HG03159 (cell line): ENCODE measurements at regions not wholly inside any gene's neighbourhood (a gene's known extent, or its start where the extent isn't known, plus 50 kb on each side); places are given as distances from the start of the nearest gene placed in this dataset.
"Not testable (repeated sequence)": the region's sequence is repeated elsewhere in the genome, so short reads cannot be mapped to it uniquely, and the experiment has no call there.

Experiments
- ATAC-seq: cut with Tn5 transposase; IDR thresholded peaks from one replicate; pipeline ENCODE4 v1.9.1; 2021; ENCODE audit warnings: mild to moderate bottlenecking, moderate library complexity; ENCODE audit not compliant: unreplicated experiment

DNA sequence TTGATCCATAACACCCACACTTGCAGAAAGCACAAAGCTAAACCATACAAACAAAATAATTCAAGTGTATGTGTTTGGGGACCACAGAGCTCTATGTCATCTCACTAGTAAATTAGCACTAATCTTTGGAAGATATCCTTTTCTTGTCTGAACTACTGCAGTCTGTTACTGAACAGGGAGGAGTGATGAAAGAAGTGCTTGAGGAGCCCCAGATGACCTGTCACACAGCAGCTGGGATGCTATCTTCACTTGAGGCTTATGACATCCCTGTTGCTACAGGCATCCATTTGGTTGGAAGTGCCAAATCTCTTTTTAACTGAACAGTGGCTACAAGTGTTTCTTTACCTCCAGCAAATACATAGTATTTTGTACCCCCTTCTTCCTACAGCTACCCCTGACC, 386.3 kb upstream of the CHAC2 start:
- ATAC-seq, result no peak

DNA sequence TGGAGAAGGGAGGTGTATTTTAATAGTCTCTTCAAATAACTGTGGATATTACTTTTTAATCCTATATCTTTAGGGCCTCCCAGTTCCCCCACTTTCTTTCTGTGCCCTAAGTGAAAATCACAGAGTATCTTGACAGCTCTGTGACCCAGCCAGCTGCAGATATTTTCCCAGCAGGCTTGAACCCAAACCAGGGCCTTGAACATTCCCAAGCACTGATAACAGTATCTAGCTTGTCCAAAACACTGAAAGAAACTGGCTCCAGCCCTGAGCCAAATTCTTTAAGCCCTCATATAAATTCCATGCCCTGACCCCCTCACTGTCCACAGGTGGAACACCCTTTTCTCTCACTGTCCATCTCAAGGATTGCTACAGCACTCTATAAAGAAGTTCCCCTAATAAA, 388.1 kb upstream of the CHAC2 start:
- no peak for ATAC-seq

DNA sequence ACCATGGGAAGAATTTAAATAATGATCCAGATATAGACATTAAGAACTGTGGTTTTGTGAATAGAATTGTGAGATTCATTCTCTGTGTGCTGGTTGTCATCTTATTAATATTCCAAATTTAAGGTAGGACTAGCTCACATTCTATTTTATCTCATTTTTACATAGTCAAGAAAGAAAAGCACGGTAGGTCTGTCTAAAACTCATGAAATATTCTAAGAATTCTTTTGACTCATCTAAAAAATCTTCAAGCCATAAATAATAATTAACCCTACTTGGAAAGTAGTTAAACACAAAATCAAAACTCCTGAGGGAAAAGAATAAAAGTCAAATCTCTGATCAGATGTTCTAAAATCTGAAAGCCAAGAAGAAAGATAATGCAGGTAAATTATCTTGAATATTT, 388.8 kb upstream of the CHAC2 start:
- no peak for ATAC-seq

DNA sequence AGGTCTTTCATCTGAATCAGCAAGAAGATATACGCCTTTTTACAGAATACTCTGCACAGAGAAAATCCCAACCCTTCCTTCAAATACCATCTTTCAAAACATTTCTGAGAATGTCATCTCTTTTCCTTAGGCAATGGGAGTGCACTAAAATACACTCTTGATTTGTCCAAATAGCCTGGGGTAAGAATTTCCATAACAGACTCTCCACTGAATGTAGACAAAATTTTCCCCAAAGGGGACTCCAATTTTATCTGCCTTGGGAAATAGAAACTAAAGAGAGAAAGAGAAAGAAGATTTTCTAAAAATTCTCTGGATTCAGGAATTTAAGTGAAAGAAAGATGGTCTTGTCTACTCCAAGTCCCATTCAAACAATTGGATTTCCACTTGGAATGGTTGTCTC, 394.5 kb upstream of the CHAC2 start:
- ATAC-seq, result no peak

DNA sequence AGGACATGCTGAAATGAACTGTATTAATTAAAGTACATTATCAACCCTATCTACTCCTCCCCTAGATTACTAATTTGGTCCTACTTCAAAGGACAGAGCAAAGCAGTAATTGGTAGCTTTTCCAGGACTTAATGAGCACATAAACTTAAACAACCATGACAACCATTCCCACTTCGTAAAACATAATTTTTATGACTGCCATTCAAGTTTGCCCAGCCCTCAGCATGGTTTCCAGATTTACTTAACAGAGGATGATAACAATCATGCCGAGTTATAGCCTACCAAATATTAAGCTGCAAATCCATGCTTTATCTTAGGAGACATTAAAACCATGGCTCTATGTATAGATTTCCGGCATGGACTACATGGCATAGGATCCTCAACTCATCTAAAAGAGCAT, 401.1 kb upstream of the CHAC2 start:
- ATAC-seq, result no peak

DNA sequence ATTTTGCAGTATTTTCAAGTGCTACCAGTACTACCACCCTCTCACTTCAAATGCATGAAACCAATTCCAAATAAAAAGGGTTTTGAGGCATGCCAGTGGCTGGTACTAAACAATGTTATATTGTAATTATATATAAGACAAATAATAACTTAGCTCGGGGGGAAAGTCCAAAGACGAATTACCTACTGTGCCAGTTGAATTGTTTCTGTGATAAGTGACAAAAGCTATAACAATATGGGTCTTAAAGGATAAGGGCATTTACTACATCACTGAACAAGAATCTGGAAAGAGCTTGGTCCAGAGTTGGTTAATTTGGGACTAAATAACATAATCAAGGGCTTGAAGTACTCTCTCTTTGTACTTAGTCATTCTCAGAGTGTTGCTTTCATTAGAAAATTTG, 404.7 kb upstream of the CHAC2 start:
- no peak for ATAC-seq

DNA sequence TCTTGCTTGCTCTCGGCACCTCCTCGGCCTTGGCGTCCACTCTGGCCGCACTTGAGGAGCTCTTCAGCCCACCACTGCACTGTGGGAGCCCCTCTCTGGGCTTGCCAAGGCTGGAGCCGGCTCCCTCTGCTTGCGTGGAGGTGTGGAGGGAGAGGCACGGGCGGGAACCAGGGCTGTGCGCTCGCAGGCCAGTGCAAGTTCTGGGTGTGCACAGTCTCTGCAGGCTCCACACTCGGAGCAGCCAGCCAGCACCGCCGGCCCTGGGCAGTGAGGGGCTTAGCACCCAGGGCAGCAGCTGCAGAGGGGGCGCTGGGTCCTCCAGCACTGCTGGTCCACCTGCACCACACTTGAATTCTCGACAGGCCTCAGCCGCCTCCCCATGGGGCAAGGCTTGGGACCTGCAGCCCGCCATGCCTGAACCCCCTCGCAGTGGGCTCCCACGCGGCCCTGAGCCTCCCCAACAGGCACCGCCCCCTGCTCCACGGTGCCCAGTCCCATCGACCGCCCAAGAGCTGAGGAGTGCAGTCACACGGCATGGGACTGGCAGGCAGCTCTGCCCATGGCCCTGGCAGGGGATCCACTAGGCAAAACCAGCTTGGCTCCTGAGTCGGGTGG, 411.2 kb upstream of the CHAC2 start:
- ATAC-seq, result no peak

DNA sequence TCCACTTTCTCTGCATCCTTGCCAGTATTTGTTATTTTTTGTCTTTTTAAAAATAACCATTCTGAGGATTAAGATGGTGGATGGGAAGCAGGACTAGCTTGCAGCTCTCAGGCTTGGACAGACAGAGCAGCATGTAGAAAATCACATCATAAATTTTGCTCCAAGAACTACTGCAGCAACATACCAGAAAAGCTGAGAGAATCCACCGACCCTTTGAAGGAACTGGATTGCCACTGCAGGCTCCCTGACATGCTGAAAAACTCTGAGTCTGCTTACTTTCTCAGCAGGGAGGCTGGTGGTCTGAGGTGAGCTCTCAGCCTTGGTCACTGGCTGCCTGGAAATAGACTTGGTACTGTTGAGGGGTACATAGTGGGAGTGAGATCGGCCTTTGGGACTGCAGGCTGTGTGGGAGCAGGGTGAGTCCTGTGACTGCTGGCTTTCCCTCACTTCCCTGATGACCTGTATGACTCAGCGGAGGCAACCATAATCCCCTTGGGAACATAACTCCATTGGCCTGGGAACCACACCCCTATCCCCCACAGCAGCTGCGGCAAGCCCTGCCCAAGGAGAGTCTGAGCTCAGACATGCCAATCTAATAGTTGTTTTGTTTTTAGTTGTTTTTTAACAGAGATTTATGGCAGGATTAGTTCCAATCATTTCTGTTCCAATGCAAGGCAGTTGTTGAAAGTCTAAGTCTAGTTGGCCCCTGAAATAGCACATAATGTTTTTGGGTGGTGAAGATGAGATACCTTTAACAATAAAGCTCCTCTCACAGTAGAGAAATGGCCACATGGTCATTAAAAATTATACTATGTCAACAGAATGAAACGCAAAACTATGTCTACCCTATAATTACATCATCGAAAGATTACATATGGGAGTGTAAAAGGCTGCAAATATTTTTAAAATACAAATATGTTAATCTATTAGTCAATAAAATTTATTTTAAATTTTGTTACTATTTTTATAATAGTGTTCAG, 414.2 kb upstream of the CHAC2 start:
- ATAC-seq, result no peak

DNA sequence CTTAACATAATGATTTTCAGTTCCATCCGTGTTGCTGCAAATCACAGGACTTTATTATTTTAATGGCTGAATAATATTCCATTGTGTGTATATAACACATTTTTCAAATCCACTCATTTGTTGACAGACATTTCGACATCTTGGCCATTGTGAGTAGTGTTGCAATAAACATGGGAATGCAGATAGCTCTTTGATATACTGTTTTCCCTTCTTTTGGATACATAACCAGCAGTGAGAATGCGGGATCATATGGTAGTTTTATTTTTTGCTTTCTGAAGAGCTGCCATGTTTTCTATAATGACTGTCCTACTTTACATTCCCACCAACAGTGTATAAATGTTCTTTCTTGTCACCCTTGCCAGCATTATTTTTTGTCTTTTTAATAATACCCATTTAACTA, 420.3 kb upstream of the CHAC2 start:
- ATAC-seq, result no peak

DNA sequence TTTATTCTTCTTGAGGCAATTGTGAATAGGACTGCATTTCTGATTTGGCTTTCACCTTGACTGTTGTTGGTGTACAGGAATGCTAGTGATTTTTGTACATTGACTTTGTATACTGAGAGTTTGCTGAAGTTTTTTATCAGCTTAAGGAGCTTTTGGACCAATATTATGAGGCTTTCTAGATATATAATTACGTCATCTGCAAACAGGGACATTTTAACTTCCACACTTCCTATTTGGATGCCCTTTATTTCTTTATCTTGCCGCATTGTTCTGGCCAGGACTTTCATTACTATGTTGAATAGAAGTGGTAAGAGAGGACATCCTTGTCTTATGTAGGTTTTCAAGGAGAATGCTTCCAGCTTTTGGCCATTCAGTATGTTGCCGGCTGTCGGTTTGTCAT, 425.4 kb upstream of the CHAC2 start:
- ATAC-seq, result no peak

DNA sequence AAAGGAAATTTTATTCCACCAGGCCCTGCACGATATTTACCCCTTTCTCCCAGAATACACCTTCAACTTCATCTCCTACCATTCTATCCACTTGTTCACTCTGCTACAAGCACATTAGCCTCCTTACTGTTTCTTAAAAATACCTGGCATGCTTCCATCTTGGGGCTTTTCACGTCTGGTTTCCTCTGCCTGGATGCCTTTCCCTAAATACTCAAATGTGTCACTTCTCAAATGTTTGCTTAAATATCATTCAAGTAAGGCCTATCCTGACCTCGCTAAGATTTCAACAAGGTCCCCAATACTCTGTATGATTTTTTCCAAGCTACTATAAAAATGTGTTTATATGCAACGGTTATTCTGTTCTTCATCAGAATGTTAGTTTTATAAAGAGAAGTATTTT, 433.0 kb upstream of the CHAC2 start:
- no peak for ATAC-seq

DNA sequence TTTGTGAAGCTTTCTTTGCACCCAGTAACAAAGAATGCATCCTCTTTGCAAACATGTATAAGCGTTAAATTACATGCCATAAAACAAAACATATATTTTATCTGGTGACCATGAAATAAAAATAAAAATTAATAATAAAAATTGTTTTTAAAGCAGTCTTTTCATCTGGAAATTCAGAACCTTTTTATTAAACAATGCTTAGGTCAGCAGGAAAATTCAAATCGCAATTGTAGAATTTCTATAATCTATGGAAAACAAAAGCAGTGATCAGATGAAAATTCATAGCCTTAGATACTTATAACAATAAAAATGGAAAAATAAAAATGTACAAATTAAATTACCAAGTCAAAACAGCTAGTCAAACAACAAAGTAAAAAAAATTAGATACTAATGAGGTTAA, 435.9 kb upstream of the CHAC2 start:
- no peak for ATAC-seq

DNA sequence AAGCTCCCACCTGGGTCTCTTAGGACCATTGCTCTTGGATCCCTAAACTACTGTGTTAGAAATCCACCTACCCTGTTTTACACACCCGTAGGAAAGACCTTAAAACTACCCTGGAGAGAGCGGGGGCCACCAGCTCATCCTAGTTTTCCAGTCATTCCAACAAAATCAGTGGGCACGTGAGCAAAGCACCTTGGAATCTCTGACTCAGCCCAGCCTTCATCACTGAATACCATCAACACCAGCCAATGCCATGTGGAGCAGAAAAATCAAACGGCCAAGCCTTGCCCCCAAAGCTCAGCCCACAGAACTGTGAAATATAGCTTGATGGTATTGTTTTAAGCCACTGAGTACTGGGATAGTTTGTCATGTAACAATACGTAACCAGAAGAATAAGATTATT, 449.7 kb upstream of the CHAC2 start:
- no peak for ATAC-seq

DNA sequence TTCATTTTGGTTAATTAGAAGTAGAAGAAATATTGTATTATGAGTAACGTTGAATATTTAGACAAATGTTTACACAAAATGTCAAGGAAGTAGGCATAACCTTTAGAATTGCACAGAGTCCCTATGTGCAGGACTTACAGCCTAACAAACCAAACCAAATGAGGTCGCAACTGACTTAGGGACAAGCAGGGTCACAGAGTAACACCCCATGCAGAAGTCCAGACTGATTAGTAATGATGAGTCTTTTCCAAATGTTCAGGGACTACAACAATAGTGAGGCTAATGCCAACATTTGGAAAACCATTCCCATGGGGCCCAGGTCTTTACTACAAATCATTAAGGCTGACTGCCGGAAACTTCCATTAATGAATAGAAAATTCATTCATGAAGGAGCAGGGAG, 452.5 kb upstream of the CHAC2 start:
- ATAC-seq, result no peak

DNA sequence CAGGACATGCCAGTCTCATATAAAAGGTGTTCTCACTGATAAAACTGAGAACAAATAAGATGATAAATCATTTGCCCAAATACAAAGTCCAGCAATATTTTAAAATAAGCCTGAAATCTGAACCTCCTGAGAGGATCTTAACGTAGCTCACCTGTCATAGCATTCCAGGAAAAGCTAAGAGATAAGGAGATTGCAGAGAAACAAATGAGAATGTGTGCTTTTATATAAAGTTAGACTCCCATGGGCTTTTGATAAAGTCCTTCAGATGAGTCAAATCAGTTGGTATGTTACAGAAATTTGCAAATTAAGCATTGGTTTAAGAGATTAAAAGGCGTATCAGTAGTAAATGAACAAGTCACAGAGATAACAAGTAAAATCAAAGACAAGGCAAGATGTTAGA, 452.9 kb upstream of the CHAC2 start:
- no peak for ATAC-seq

DNA sequence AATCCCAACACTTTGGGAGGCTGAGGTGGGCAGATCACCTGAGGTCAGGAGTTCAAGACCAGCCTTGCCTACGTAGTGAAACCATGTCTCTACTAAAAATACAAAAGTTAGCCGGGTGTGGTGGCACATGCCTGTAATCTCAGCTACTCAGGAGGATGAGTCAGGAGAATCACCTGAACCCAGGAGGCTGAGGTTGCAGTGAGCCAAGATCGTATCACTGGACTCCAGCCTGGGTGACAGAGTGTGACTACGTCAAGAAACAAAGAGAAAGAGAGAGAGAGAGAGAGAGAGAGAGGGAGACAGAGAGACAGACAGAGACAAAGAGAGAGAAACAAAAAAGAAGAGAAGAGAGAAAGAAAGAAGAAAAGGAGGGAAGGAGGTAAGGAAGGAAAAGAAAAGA, 454.0 kb upstream of the CHAC2 start:
- not testable (repeated sequence) for ATAC-seq

DNA sequence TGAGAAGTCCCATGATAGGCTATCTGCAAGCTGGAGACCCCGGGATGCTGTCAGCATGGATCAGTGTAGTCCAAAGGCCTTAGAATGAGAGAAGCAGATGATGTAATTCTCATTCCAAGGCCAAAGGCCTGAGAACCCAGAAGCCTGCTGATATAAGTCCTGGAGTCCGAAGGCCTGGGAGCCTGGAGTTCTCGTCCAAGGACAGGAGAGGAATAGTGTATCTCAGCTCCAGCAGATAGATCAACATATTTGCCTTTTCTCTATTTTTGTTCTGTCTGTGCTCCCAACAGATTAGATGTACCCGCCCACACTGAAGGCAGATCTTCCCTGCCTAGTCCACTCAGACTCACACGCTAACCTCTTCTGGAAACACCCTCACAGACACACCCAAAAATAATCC, 454.9 kb upstream of the CHAC2 start:
- ATAC-seq, result no peak

DNA sequence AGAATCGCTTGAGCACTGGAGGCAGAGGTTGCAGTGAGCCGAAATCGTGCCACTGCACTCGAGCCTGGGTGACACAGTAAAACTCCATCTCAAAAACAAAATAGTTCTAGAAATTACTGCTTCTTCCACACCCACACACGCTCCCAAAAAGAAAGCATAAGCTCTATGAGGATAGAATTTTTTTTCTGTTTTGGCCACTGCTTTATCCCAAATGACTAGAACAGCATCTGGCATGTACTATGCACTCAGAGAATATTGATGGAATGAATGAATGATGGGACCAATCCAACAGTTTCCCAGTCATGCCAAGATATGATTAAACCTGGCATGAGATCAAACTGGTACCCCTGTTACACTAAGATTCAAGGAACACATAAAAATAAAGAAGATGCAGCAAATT, 455.4 kb upstream of the CHAC2 start:
- ATAC-seq, result no peak

DNA sequence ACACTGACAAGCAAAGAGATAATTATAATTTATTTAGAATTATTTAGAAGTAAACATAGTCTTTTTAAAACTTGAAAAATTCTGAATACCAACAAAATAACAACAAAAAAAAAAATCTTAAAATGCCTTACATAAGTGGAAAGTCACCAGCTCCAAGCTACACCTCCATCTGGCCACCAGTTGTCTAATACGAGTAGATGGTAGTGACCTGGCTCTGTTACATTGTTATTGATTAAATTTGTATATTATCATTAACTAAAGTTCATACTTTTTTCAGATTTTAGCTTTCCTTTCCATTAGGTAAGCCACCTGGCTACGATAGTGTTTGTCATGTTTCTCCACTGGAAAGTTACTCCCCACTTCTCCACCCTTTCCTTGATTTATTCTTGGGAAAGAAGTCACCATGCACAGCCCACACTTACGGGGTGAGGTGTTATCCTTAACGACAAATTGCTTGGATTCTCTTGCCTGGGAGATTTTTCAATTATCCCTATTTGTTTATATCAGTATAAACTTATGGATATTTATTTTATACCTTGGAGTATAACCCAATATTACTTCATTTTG, 464.5 kb upstream of the CHAC2 start:
- no peak for ATAC-seq

DNA sequence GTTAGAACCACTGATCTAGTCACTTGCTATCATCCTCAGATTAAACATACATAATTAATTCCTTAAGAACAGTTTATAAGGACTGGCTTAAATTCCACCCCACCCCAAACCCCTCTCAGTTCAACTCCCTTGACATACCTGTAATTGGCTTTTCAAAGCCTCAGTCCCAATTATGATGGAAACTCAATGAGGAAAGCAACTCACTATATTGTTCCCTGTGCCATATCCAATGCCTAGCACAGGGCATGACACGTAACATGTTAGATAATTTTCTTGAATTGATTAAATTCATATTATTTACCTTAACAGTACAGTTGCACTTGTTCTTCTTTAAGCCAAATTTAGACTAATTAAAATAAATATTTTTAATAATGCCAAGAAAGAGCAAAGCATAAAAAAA, 465.1 kb upstream of the CHAC2 start:
- no peak for ATAC-seq

DNA sequence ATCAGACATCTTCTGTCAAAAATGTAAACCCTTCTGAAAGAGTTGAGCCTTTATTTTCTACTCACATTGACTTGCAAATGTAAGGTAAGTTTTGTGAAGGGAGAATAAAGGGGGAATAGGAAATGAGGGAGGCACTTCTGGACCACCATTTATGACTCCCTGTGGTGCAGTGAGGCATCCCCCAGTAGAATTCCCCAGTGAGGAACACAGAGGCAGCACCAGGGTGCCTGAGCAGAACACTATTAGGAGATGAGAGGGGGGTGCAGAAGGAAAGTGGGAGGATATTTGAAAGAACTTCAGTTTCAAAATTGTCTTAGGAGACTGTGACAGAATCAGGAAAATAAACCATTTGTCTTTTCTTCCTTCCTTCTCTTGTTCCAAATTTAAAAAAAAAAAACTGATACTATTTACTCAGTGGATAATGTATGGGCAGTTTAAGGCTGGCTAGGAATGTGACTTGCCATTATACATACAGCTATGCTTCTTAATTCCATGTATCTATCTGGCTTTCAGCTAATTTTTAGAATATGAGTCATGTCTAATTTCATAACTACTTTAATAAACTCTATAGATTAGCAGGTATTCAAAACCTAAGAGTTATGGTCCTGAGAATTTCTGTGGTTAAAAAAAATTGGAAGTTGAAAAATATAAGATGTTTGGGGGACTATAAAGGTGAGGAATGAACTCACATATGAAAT, 478.1 kb upstream of the CHAC2 start:
- no peak for ATAC-seq

DNA sequence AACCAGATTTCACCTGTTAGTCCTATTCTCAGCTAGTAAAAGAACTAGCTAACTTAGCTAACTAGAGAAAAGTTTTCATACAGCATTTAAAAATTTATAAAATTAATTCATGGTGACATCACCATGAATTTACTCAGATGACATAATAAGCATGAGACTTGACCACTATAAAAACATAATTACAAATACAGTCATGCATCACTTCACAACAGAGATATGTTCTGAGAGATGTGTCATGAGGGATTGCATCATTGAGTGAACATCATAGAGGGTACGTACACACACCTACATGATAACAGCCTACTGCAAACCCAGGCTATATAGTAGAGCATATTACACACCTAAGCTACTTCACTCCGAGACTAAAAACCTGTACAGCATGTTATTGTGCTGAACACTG, 481.3 kb upstream of the CHAC2 start:
- ATAC-seq, result no peak
